Occipital lobe (tissue), 1 donor: ENCODE measurements at regions not wholly inside any gene's neighbourhood (a gene's known extent, or its start where the extent isn't known, plus 50 kb on each side); places are given as distances from the start of the nearest gene placed in this dataset.

ENCODE experiments used
- DNase-seq: peaks from one replicate; lab custom pipeline; 2025; lab: John Stamatoyannopoulos, UW

DNA sequence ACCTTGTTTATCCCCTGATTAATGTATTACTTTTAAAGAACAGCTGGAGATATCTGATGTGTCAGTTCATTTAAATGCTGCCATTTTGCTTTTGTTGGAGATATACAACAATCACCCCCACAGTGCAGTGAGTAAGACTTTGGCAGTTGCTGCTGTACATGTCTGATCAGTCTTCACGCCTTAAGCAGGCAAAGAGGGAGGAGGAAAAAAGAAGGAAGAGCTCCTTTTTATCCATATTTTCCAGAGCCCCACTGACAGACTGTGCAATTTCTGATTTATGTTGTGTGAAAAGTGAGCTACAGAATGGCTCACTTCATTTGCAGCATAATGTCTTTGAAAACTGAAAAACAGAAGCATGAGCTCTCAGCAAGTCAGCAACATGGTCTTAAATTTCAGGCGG is 319.7 kb upstream of the LRIG3 start:
- no peak for DNase-seq

DNA sequence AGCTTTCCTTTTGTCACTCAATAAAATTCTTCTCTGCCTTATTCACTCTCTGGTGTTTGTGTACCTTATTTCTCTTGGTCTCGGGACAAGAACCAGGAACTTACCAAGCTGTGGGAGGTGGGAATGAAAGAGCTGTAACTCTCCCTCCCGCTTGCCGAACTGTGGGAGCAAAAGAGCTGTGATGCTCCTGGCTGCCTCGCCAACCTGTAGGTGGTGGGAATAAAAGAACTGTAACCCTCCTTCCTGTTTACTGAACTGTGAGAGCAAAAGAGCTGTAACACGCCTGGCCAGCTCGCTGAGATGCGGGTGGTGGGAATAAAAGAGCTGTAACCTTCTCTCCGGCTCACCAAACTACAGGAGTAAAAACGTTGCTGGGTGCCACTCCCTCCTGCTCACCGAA is 314.1 kb upstream of the LRIG3 start:
- no peak for DNase-seq

GRCh38 chr12:59230334-59230733 is 310.0 kb upstream of the LRIG3 start:
- no peak for DNase-seq

DNA sequence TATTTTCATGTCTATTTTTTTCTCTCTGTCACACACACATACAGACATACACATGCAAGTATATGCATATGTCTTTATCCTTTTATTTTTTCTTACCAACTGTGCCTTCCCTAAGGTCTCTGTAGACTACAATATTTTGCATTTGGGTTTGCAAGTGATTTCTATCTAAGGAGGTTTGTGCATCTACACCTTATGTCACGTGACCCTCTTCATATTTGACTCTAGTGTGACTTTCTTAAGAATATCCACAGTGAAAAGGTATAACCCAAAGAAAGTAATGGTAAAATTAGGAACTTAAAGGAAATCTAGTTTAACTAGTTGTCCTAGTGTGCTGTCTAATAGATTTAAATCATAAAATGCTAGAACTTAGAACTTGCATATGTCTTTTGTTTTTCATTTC is 298.8 kb upstream of the LRIG3 start:
- DNase-seq: no peak

DNA sequence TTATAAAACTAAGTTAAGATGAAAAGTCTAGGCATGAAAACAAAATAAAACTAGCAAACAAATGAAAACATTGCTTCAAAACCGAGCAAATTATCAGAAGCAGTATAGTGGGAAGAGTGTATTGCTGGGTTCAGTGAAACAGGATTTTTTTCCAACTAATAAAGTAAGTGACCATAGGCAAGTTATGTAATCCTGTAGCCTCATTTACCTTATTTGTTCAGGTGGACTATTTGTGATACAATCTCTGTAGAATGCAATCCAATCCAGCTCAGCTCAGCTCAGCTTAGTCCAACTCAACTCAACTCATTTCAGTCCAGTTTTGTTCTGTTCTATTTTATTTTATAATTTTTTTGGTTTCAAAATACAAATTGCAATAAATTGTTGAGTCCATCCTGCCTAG is 276.7 kb upstream of the LRIG3 start:
- DNase-seq: no peak

DNA sequence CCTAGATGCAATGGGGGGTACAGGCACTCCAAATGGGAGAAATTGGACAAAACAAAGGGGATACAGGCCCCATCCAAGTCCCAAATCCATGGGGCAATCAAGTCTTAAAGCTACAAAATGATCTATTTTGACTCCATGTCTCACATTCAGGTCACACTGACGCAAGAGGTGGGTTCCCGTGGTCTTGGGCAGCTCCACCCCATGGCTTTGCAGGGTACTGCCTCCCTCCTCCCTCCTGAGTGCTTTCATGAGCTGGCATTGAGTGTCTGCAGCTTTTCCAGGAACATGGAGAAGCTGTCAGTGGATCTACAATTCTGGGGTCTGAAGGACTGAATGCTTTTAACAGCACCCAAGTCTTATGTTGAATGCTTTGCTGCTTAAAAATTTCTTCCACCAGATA is 274.5 kb upstream of the LRIG3 start:
- DNase-seq: no peak

DNA sequence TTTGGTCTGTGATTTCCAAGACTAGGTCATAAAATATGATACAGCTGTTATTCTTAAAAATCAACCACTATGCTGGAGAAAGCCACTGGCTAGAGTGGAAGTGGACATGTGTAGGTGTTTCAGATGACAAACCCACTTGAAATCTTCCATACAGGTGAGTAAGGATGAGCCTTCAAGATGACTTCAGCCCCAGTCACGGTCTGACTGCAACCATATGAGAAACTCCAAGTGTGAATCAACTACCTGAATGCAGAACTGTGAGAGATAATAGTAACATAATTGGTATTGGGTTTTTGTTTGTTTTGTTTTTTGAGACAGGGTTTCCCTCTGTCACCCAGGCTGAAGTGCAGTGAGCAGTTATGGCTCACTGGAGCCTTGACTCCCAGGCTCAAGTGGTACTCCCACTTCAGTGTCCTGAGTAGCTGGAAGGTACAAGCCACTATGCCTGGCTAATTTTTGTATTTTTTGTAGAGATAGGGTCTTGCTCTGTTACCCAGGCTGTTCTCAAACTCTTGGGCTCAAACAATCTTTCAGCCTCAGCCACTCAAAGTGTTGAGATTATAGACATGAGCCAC is 273.3 kb upstream of the LRIG3 start:
- no peak for DNase-seq

- DNase-seq: no peak
Observed at GRCh38 chr12:59191372-59191771, 271.1 kb upstream of the LRIG3 start.

DNA sequence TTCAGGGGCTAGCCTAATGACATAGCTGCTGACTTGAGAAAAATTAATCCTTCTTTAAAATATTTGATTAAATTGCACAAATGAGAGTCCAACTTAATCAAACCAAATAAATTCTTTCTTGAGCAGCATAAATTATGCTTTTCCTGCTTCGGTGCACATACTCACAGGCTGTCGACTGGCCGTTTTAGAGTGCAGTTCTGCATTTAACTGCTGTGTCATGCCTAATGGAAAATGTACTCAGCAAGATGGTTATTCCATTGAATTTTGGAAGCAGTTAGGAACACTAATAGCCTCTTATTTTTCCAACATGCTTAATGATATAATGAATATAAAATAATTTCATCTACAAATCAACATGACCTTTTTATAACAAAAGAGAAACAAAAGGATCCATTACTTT is 266.1 kb upstream of the LRIG3 start:
- DNase-seq: no peak

DNA sequence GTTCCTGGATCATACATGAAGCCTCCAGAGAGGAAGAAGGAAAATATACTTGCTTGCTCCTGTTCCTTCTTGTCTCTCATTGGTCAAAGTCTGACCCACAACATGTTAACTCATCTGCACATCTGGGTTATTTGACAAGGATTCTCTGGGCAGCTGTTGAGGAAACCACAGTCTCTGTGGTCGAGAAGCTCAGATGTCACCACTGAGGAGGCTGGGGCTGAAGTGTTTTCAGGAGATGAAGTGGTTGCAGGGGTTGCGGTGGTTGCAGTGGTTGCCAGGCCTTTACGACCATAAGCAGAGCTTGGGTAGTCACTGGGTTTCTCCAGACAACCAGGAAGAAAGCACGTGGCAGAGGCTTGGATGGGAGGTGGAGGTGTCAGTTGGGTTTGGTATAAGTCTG is 265.0 kb upstream of the LRIG3 start:
- DNase-seq: no peak

DNA sequence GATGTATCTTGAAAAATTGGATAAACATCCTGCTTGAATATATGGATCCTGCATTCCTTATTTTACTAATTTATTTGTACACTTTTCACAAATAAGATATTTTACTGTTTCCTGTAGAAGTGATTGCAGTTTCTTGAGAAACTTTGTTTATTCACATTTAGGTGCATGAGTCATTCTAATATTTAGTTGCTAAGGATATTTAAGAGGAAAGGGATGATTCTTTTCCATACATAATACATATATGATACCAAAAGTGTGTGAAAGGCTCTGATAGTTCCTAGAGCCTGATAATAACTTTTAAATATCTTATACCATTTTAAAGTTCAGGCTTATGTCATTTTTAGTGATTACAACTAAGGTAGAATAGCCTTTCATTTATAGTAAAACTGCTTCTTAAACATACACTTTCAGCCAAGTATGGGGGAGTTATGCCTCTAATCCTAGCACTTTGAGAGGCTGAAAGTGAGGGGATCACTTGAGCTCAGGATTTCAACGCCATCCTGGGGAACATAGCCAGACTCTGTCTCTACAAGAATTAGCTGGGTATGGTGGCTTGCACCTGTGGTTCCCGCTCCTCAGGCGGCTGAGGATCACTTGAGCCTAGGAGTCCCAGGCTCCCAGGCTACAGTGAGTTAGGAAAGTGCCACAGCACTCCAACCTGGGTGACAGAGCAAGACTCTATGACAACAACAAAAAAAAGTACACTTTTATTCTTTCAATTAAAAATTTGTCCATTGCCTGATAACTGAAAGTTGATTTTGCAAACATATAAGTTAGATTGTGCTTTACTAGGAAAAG is 262.6 kb upstream of the LRIG3 start:
- DNase-seq: no peak

GRCh38 chr12:59182191-59182590 is 261.9 kb upstream of the LRIG3 start:
- DNase-seq: no peak

- DNase-seq: no peak
Observed at GRCh38 chr12:59181196-59181777, 261.0 kb upstream of the LRIG3 start.

GRCh38 chr12:59179231-59179630 is 258.9 kb upstream of the LRIG3 start:
- DNase-seq: no peak

DNA sequence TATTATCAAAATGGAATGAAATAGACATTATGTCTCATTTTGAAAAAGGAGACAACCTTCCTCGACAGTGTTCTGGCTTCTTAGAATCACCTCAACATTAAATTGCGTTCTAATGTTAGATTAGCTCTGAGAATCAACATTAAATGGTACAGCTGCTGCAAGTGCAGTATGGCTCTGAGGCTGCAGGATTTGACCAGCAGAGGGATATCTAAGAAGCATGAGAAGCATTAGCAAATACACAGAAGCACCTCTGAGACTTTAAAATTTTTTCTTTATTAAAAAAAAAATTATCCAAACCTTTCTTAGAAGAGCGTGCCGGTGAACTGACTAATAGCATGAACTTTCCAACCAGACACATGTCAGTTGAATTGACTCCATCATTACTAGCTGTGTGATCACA is 253.4 kb upstream of the LRIG3 start:
- DNase-seq: no peak

- no peak for DNase-seq
Observed at GRCh38 chr12:59168647-59169046, 248.3 kb upstream of the LRIG3 start.

- no peak for DNase-seq
Observed at GRCh38 chr12:59166457-59166856, 246.2 kb upstream of the LRIG3 start.

- DNase-seq: no peak
Observed at GRCh38 chr12:59164991-59165718, 244.9 kb upstream of the LRIG3 start.

- DNase-seq: no peak
Observed at GRCh38 chr12:59164226-59164625, 243.9 kb upstream of the LRIG3 start.

DNA sequence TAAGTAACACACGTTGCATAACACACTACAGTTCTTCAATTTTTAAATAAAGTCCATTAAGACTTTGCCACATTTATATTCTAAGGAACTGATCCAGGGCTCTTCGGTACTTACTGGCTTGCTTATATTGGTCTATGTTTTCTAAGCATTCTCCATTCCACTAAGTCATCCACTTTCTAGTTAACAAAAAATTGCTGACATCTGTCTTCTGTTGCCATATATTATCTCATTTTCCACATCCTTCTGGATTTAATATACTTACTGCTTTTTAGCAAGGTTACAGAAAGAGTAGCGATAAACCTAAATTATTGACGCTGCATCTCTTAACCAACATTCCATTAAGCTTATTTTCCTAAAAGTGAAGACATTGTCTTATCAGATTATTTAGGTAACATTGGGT is 238.4 kb upstream of the LRIG3 start:
- no peak for DNase-seq

GRCh38 chr12:59158066-59158465 is 237.8 kb upstream of the LRIG3 start:
- DNase-seq: no peak

DNA sequence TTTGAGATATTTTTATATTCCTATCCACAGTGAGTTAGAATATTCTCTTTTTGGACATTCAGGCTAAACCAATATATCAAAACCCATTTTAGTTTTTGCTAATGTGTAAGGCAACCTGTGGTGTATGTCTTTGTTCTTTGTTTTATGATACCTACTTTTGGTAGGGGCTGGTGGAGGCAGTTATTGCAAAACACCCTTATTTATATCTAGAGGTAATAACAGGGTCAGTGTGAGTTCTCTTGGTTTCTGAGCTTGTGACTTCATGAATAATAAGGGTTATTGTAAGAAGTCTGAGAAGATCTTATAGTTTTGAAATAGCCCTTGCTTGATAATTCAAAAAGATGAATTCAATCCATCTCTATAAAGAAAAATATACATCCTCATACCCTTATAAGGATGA is 235.1 kb upstream of the LRIG3 start:
- DNase-seq: no peak

- no peak for DNase-seq
Observed at GRCh38 chr12:59151243-59151642, 230.9 kb upstream of the LRIG3 start.
